CD4-positive, alpha-beta memory T cell (primary cell): ENCODE measurements at regions not wholly inside any gene's neighbourhood (a gene's known extent, or its start where the extent isn't known, plus 50 kb on each side); places are given as distances from the start of the nearest gene placed in this dataset.

ENCODE experiments used
- CTCF ChIA-PET: fragments of 350-600 bp; sonication (Branson Sonifier 250); formaldehyde crosslinking; loops from one replicate; lab custom pipeline; 2021; ENCODE audit warnings: inconsistent platforms; ENCODE audit not compliant: partially characterized antibody; lab: Charles Lee
- POLR2A ChIA-PET: fragments of 350-600 bp; sonication (Branson Sonifier 250); formaldehyde crosslinking; loops from one replicate; lab custom pipeline; 2021; ENCODE audit not compliant: partially characterized antibody; lab: Charles Lee
- DNase-seq, 5 donors: peaks; one replicate each; pipeline versions ENCODE4 v3.0.0 to v3.0.0-alpha.2; 2020 to 2022; ENCODE audit warnings: mixed read lengths in 1 of 5
- H3K27ac ChIP-seq: one replicate; pipeline ENCODE4 v1.7.0; 2013; ENCODE audit warnings: low read depth, low read length
- H3K27me3 ChIP-seq: 2 replicates; pipeline ENCODE4 v1.7.0; 2013; ENCODE audit warnings: mild to moderate bottlenecking, low read length, moderate library complexity; ENCODE audit not compliant: insufficient read depth
- H3K36me3 ChIP-seq: 2 replicates; pipeline ENCODE4 v1.7.0; 2013; ENCODE audit warnings: mild to moderate bottlenecking, low read length, moderate library complexity; ENCODE audit not compliant: insufficient read depth
- H3K4me1 ChIP-seq: 2 replicates; pipeline ENCODE4 v1.7.0; 2013; ENCODE audit warnings: mild to moderate bottlenecking, low read length, moderate library complexity; ENCODE audit not compliant: insufficient read depth
- H3K4me3 ChIP-seq, 2 donors: one replicate each; pipeline ENCODE4 v1.7.0; 2013; ENCODE audit warnings: low read length in 2 of 2, mild to moderate bottlenecking in 1 of 2
- H3K9me3 ChIP-seq, 2 donors: one replicate each; pipeline ENCODE4 v1.7.0; 2013; ENCODE audit warnings: low read length in 2 of 2, control low read depth in 1 of 2; ENCODE audit not compliant: control insufficient read depth in 1 of 2
- H3K27ac Mint-ChIP-seq, 7 donors: one replicate each; pipeline ENCODE4 v1.8.0; 2020 to 2021; ENCODE audit warnings: mixed read lengths in 7 of 7, mild to moderate bottlenecking in 6 of 7, inconsistent platforms in 3 of 7, moderate library complexity in 3 of 7
- H3K27me3 Mint-ChIP-seq, 2 donors: one replicate each; pipeline ENCODE4 v1.8.0; 2020 to 2021; ENCODE audit warnings: mixed read lengths in 2 of 2
- H3K36me3 Mint-ChIP-seq, 2 donors: one replicate each; pipeline ENCODE4 v1.8.0; 2020 to 2021; ENCODE audit warnings: mixed read lengths in 2 of 2, inconsistent platforms in 1 of 2, mild to moderate bottlenecking in 1 of 2
- H3K4me1 Mint-ChIP-seq, 4 donors: one replicate each; pipeline ENCODE4 v1.8.0; 2020 to 2021; ENCODE audit warnings: mixed read lengths in 4 of 4, mild to moderate bottlenecking in 1 of 4
- H3K4me3 Mint-ChIP-seq, 8 donors: one replicate each; pipeline ENCODE4 v1.8.0; 2020 to 2021; ENCODE audit warnings: mixed read lengths in 8 of 8, mild to moderate bottlenecking in 7 of 8, moderate library complexity in 6 of 8, inconsistent platforms in 3 of 8
- H3K9me3 Mint-ChIP-seq, 8 donors: one replicate each; pipeline ENCODE4 v1.8.0; 2020 to 2021; ENCODE audit warnings: mixed read lengths in 8 of 8, mild to moderate bottlenecking in 5 of 8, inconsistent platforms in 3 of 8, moderate library complexity in 1 of 8
- intact Hi-C: fragments of 100-400 bp; cut with micrococcal nuclease; formaldehyde crosslinking; loops from one replicate; pipeline ENCODE4 v1.15.1; 2023

- Histone ChIP-seq H3K36me3 (no peaks in the 10 kb centered on the region), H3K4me3 (no peak overlapping the region), H3K27ac (no peak overlapping the region), H3K27me3 (no peaks in the 10 kb centered on the region), H3K9me3 (peaks cover 0 to 3% of the 10 kb centered on the region in 2 donors), H3K4me1 (peaks cover 37% of the 10 kb centered on the region)
- Mint-ChIP-seq H3K9me3 (peaks cover 0 to 41% (median 28%) of the 10 kb centered on the region in 8 donors), H3K27me3 (no peaks in the 10 kb centered on the region), H3K4me1 (peaks cover 31 to 69% (median 53%) of the 10 kb centered on the region in 4 donors), H3K4me3 (peak overlapping the region in 5 of 8 donors; percentile 17 to 72 (median 60)), H3K36me3 (peaks cover 19 to 23% of the 10 kb centered on the region in 2 donors), H3K27ac (peak overlapping the region; percentile 3 to 88 (median 69))
- DNase-seq = peak in 3 of 5 donors; percentile 17 to 37 (median 30)
- CTCF ChIA-PET = no interaction called here
- POLR2A ChIA-PET = no interaction called here
- intact Hi-C loops = no loop called here
Observed at GRCh38 chr12:31828071-31828470, 99.2 kb upstream of the AMN1 start.

- H3K9me3 Mint-ChIP-seq = peaks cover 0 to 13% (median 6%) of the 10 kb centered on the region in 8 donors
- Histone ChIP-seq H3K4me3 (no peak overlapping the region), H3K27ac (no peak overlapping the region), H3K36me3 (no peaks in the 10 kb centered on the region), H3K27me3 (no peaks in the 10 kb centered on the region), H3K4me1 (peaks cover 7% of the 10 kb centered on the region), H3K9me3 (peaks cover 0 to 3% of the 10 kb centered on the region in 2 donors)
- intact Hi-C loops = no loop called here
- DNase-seq = no peak
- no peaks in the 10 kb centered on the region for H3K27me3 Mint-ChIP-seq
- H3K36me3 Mint-ChIP-seq = peaks cover 4 to 6% of the 10 kb centered on the region in 2 donors
- POLR2A ChIA-PET = no interaction called here
- peaks cover 8 to 36% (median 16%) of the 10 kb centered on the region in 4 donors for H3K4me1 Mint-ChIP-seq
- CTCF ChIA-PET = no interaction called here
- H3K27ac Mint-ChIP-seq = no peak overlapping the region
- H3K4me3 Mint-ChIP-seq = no peak overlapping the region
Observed at GRCh38 chr12:31822761-31823160, 93.9 kb upstream of the AMN1 start.

- Histone ChIP-seq H3K4me3 (no peak overlapping the region), H3K36me3 (no peaks in the 10 kb centered on the region), H3K4me1 (peaks cover 4% of the 10 kb centered on the region), H3K27me3 (no peaks in the 10 kb centered on the region), H3K9me3 (peaks cover 0 to 3% of the 10 kb centered on the region in 2 donors), H3K27ac (no peak overlapping the region)
- H3K36me3 Mint-ChIP-seq = peaks cover 3 to 6% of the 10 kb centered on the region in 2 donors
- peaks cover 0 to 12% (median 7%) of the 10 kb centered on the region in 8 donors for H3K9me3 Mint-ChIP-seq
- ChIA-PET POLR2A (no interaction called here), CTCF (no interaction called here)
- no peak for DNase-seq
- no peaks in the 10 kb centered on the region for H3K27me3 Mint-ChIP-seq
- H3K4me1 Mint-ChIP-seq = peaks cover 8 to 37% (median 11%) of the 10 kb centered on the region in 4 donors
- no peak overlapping the region for H3K27ac Mint-ChIP-seq
- H3K4me3 Mint-ChIP-seq = no peak overlapping the region
- intact Hi-C loops = no loop called here
Observed at GRCh38 chr12:31821484-31821883, 92.7 kb upstream of the AMN1 start.

GRCh38 chr12:31820832-31821231, 92.0 kb upstream of the AMN1 start:
- Histone ChIP-seq H3K27ac (no peak overlapping the region), H3K27me3 (no peaks in the 10 kb centered on the region), H3K36me3 (no peaks in the 10 kb centered on the region), H3K9me3 (peaks cover 0 to under 1% of the 10 kb centered on the region in 2 donors), H3K4me3 (no peak overlapping the region), H3K4me1 (peaks cover 4% of the 10 kb centered on the region)
- ChIA-PET CTCF (no interaction called here), POLR2A (no interaction called here)
- no peak overlapping the region for H3K27ac Mint-ChIP-seq
- peaks cover 0 to 10% (median 6%) of the 10 kb centered on the region in 8 donors for H3K9me3 Mint-ChIP-seq
- H3K36me3 Mint-ChIP-seq = peaks cover 3 to 4% of the 10 kb centered on the region in 2 donors
- intact Hi-C loops = no loop called here
- H3K4me1 Mint-ChIP-seq = peaks cover 7 to 33% (median 8%) of the 10 kb centered on the region in 4 donors
- no peaks in the 10 kb centered on the region for H3K27me3 Mint-ChIP-seq
- no peak overlapping the region for H3K4me3 Mint-ChIP-seq
- no peak for DNase-seq

DNA sequence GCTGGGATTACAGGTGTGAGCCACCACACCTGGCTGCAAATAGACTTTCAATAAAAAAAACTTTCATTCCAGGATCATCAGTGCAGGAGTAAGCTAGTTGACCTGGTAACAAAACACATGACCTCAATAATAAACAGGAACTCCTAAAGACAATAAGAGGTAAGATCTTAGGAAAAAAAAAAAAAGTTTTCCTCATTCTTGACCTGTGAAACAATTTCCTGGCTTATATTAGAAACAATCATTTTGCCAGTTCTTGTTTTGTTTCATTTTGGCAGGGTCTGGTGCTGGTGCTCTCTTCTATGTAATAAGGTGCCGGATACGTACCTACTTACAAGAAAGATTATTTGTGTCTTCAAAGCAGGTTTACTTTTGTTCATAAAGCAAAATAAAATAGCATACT, 90.6 kb upstream of the AMN1 start:
- Histone ChIP-seq H3K4me1 (peaks cover 4% of the 10 kb centered on the region), H3K9me3 (no peaks in the 10 kb centered on the region), H3K27me3 (no peaks in the 10 kb centered on the region), H3K27ac (no peak overlapping the region), H3K4me3 (no peak overlapping the region), H3K36me3 (no peaks in the 10 kb centered on the region)
- H3K4me3 Mint-ChIP-seq = no peak overlapping the region
- ChIA-PET POLR2A (no interaction called here), CTCF (no interaction called here)
- DNase-seq = no peak
- peaks cover 0 to 3% of the 10 kb centered on the region in 2 donors for H3K36me3 Mint-ChIP-seq
- peaks cover 0 to 4% (median 1%) of the 10 kb centered on the region in 8 donors for H3K9me3 Mint-ChIP-seq
- intact Hi-C loops = no loop called here
- H3K27ac Mint-ChIP-seq = no peak overlapping the region
- no peaks in the 10 kb centered on the region for H3K27me3 Mint-ChIP-seq
- H3K4me1 Mint-ChIP-seq = peaks cover 4 to 23% (median 7%) of the 10 kb centered on the region in 4 donors

DNA sequence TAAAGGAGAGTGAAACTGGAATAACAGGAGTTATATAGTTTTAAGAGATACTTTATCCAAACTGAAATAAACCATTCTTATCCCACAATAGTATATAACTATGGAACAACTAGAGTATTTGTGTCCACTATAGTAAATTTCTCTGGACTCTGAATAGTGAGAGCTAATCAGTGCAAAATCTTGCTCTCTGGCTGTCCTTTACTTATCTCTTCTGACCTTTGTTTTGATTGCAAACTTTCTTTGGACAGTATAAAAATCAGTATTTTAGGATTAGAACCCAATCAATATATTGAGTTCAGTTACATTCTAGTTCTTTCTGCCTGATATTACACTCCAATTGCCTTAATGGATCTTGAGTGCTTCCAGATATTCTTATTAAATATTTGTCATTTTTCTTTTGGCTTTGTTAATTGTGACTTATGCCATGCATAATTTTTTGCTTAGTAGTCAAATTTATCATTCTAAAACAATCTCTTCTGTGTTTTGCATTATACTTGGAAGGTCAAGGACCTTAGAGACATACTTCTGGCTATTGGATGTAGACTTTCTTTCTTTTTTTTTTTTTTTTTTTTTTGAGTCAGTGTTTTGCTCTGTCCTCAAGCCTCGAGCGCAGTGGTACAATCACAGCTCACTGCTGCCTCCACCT, 89.9 kb upstream of the AMN1 start:
- Histone ChIP-seq H3K4me1 (peaks cover 4% of the 10 kb centered on the region), H3K4me3 (no peak overlapping the region), H3K36me3 (no peaks in the 10 kb centered on the region), H3K9me3 (no peaks in the 10 kb centered on the region), H3K27ac (no peak overlapping the region), H3K27me3 (no peaks in the 10 kb centered on the region)
- peaks cover 4 to 17% (median 7%) of the 10 kb centered on the region in 4 donors for H3K4me1 Mint-ChIP-seq
- no peak for DNase-seq
- no peak overlapping the region for H3K4me3 Mint-ChIP-seq
- H3K27ac Mint-ChIP-seq = peak overlapping the region in 1 of 7 donors; percentile 43
- H3K27me3 Mint-ChIP-seq = no peaks in the 10 kb centered on the region
- intact Hi-C loops = no loop called here
- peaks cover 0 to 3% of the 10 kb centered on the region in 2 donors for H3K36me3 Mint-ChIP-seq
- ChIA-PET CTCF (no interaction called here), POLR2A (interaction anchor here (0.6 to 1.5 kb wide), 2 partner anchors 85 to 140 kb away, joined by 3 to 5 read pairs; partner anchors contain the start of gene RESF1)
- peaks cover 0 to 3% (median 0%) of the 10 kb centered on the region in 8 donors for H3K9me3 Mint-ChIP-seq

GRCh38 chr12:31817120-31817519, 88.3 kb upstream of the AMN1 start:
- Histone ChIP-seq H3K9me3 (no peaks in the 10 kb centered on the region), H3K27ac (no peak overlapping the region), H3K4me1 (peaks cover 11% of the 10 kb centered on the region), H3K36me3 (no peaks in the 10 kb centered on the region), H3K4me3 (no peak overlapping the region), H3K27me3 (no peaks in the 10 kb centered on the region)
- Mint-ChIP-seq H3K27ac (peak overlapping the region in 1 of 7 donors; percentile 19), H3K9me3 (peaks cover 0 to 3% (median 0%) of the 10 kb centered on the region in 8 donors), H3K4me3 (no peak overlapping the region), H3K27me3 (no peaks in the 10 kb centered on the region), H3K36me3 (no peaks in the 10 kb centered on the region), H3K4me1 (peaks cover 11 to 24% (median 11%) of the 10 kb centered on the region in 4 donors)
- ChIA-PET POLR2A (interaction anchor here (1.5 kb wide), 1 partner anchor 142 kb away, joined by 3 read pairs; the partner anchor contains the start of gene RESF1), CTCF (no interaction called here)
- intact Hi-C loops = no loop called here
- DNase-seq = no peak
